H1 (cell line): ENCODE measurements at regions not wholly inside any gene's neighbourhood (a gene's known extent, or its start where the extent isn't known, plus 50 kb on each side); places are given as distances from the start of the nearest gene placed in this dataset.
"Not testable (repeated sequence)": the region's sequence is repeated elsewhere in the genome, so short reads cannot be mapped to it uniquely, and the experiment has no call there.

Experiments
- CTCF ChIA-PET: fragments of 300-600 bp; sonication (Branson Sonifier 250); formaldehyde crosslinking; loops from one replicate; lab custom pipeline; 2021; ENCODE audit not compliant: partially characterized antibody; lab: Charles Lee
- POLR2A ChIA-PET: fragments of 300-600 bp; sonication (Branson Sonifier 250); formaldehyde crosslinking; loops from one replicate; lab custom pipeline; 2021; ENCODE audit warnings: inconsistent platforms; ENCODE audit not compliant: partially characterized antibody; lab: Charles Lee
- DNase-seq, 2 experiments: peaks; one replicate each; pipeline versions ENCODE4 v3.0.0 to v3.0.0-alpha.2; 2010 to 2022; ENCODE audit warnings: low spot score in 2 of 2, low read depth in 1 of 2, mixed read lengths in 1 of 2
- FAIRE-seq: peaks from 2 replicates; lab custom pipeline; 2011; peaks lifted over from hg19 to GRCh38; lab: Jason Lieb, UNC
- H2AFZ ChIP-seq: 2 replicates; pipeline ENCODE4 v1.8.1; 2012; ENCODE audit warnings: low read length, inconsistent platforms
- H2AK5ac ChIP-seq: 2 replicates; pipeline ENCODE4 v1.6.1; 2013; ENCODE audit warnings: low read depth, low read length
- H2BK120ac ChIP-seq: replicated peaks from 2 replicates; pipeline ENCODE3; 2013; ENCODE audit warnings: low read depth, low read length, inconsistent platforms
- H2BK12ac ChIP-seq: 2 replicates; pipeline ENCODE4 v1.6.1; 2013; ENCODE audit warnings: low read depth, low read length
- H2BK15ac ChIP-seq: 2 replicates; pipeline ENCODE4 v1.6.1; 2013; ENCODE audit warnings: low read length
- H2BK20ac ChIP-seq: 2 replicates; pipeline ENCODE4 v1.6.1; 2013; ENCODE audit warnings: low read length
- H2BK5ac ChIP-seq: 2 replicates; pipeline ENCODE4 v1.6.1; 2013; ENCODE audit warnings: low read depth, low read length
- H3K14ac ChIP-seq: 2 replicates; pipeline ENCODE4 v1.6.1; 2013; ENCODE audit warnings: inconsistent platforms; ENCODE audit not compliant: insufficient read length
- H3K18ac ChIP-seq: 2 replicates; pipeline ENCODE4 v1.6.1; 2013; ENCODE audit warnings: low read length; ENCODE audit errors: extremely low read depth
- H3K23ac ChIP-seq: 2 replicates; pipeline ENCODE4 v1.6.1; 2013; ENCODE audit warnings: inconsistent platforms; ENCODE audit not compliant: insufficient read length
- H3K23me2 ChIP-seq: 2 replicates; pipeline ENCODE4 v1.6.1; 2013; ENCODE audit warnings: low read depth, low read length
- H3K27ac ChIP-seq: 2 replicates; pipeline ENCODE4 v1.6.1; 2011; ENCODE audit warnings: low read depth, low read length, inconsistent platforms
- H3K27me3 ChIP-seq, 4 experiments: replicated peaks in 1 of 4; 1 replicate in 1 of 4; 2 replicates in 3 of 4; pipeline versions ENCODE4 v1.6.1 to v1.8.1; 2011 to 2013; ENCODE audit warnings: low read length in 3 of 4, mild to moderate bottlenecking in 3 of 4, inconsistent platforms in 2 of 4, mixed read lengths in 2 of 4, moderate library complexity in 1 of 4; ENCODE audit not compliant: control insufficient read depth in 3 of 4, insufficient read depth in 3 of 4; ENCODE audit errors: extremely low read depth in 1 of 4
- H3K36me3 ChIP-seq, 4 experiments: 2 replicates each; pipeline versions ENCODE4 v1.6.1 to v1.8.1; 2011 to 2013; ENCODE audit warnings: mild to moderate bottlenecking in 4 of 4, low read length in 3 of 4, moderate library complexity in 2 of 4, control low read depth in 1 of 4, inconsistent platforms in 1 of 4; ENCODE audit not compliant: insufficient read depth in 4 of 4, control insufficient read depth in 2 of 4
- H3K4ac ChIP-seq: replicated peaks from 2 replicates; pipeline ENCODE3; 2013; ENCODE audit warnings: low read length, low read depth, mixed read lengths, inconsistent platforms; ENCODE audit not compliant: insufficient read length
- H3K4me1 ChIP-seq, 4 experiments: replicated peaks in 1 of 4; 1 replicate in 1 of 4; 2 replicates in 3 of 4; pipeline versions ENCODE4 v1.6.1 to v1.8.1; 2011 to 2013; ENCODE audit warnings: low read length in 3 of 4, inconsistent platforms in 2 of 4, mixed read lengths in 1 of 4; ENCODE audit not compliant: insufficient read depth in 4 of 4, control insufficient read depth in 3 of 4
- H3K4me2 ChIP-seq, 2 experiments: 2 replicates each; pipeline versions ENCODE4 v1.6.1 to v1.8.1; 2011 to 2013; ENCODE audit warnings: low read depth in 2 of 2, low read length in 2 of 2, control low read depth in 1 of 2, inconsistent platforms in 1 of 2, mild to moderate bottlenecking in 1 of 2; ENCODE audit not compliant: insufficient read depth in 1 of 2
- H3K4me3 ChIP-seq, 4 experiments: fragments of 200-600, 300-600 bp in 1 of 4; sonication (generic), shearing (Covaris generic), sonication (Bioruptor Twin) in 1 of 4; 2 replicates each; pipeline versions ENCODE4 v1.5.1 to v1.8.1; 2011 to 2016; ENCODE audit warnings: low read length in 4 of 4, low read depth in 3 of 4, control low read depth in 2 of 4, inconsistent platforms in 2 of 4, mild to moderate bottlenecking in 2 of 4, mixed read lengths in 1 of 4, moderate library complexity in 1 of 4; ENCODE audit not compliant: insufficient read depth in 2 of 4; ENCODE audit errors: extremely low read depth in 1 of 4
- H3K56ac ChIP-seq: replicated peaks from 2 replicates; pipeline ENCODE3; 2013; ENCODE audit warnings: low read depth, mild to moderate bottlenecking, mixed read lengths, low read length, inconsistent platforms; ENCODE audit not compliant: insufficient read length
- H3K79me1 ChIP-seq: 2 replicates; pipeline ENCODE4 v1.6.1; 2013; ENCODE audit warnings: low read depth, low read length, control low read depth
- H3K79me2 ChIP-seq, 2 experiments: 2 replicates each; pipeline versions ENCODE4 v1.6.1 to v1.8.1; 2012 to 2013; ENCODE audit warnings: low read length in 2 of 2, mild to moderate bottlenecking in 2 of 2, inconsistent platforms in 1 of 2; ENCODE audit not compliant: insufficient read depth in 2 of 2, control insufficient read depth in 1 of 2
- H3K9ac ChIP-seq, 4 experiments: replicated peaks in 1 of 4; 1 replicate in 1 of 4; 2 replicates in 3 of 4; pipeline versions ENCODE4 v1.6.1 to v1.8.1; 2011 to 2013; ENCODE audit warnings: low read depth in 3 of 4, low read length in 3 of 4, control low read depth in 2 of 4, mild to moderate bottlenecking in 2 of 4, moderate library complexity in 2 of 4, inconsistent platforms in 1 of 4; ENCODE audit errors: extremely low read depth in 1 of 4
- H3K9me3 ChIP-seq, 2 experiments: 2 replicates each; pipeline versions ENCODE4 v1.6.1 to v1.8.1; 2012 to 2013; ENCODE audit warnings: mild to moderate bottlenecking in 2 of 2, moderate library complexity in 2 of 2, control low read depth in 1 of 2, inconsistent platforms in 1 of 2, low read depth in 1 of 2, low read length in 1 of 2, mixed read lengths in 1 of 2; ENCODE audit not compliant: insufficient read depth in 2 of 2
- H4K20me1 ChIP-seq, 2 experiments: replicated peaks in 1 of 2; 2 replicates each; pipeline versions ENCODE3 to v1.8.1; 2011 to 2013; ENCODE audit warnings: inconsistent platforms in 2 of 2, low read length in 2 of 2, mild to moderate bottlenecking in 1 of 2; ENCODE audit not compliant: insufficient read depth in 2 of 2, control insufficient read depth in 1 of 2
- H4K5ac ChIP-seq: 2 replicates; pipeline ENCODE4 v1.6.1; 2013; ENCODE audit warnings: low read length, low read depth, mixed read lengths, inconsistent platforms; ENCODE audit not compliant: insufficient read length
- H4K8ac ChIP-seq: 2 replicates; pipeline ENCODE4 v1.8.0; 2013; ENCODE audit warnings: mild to moderate bottlenecking, moderate library complexity, low read length, inconsistent platforms; ENCODE audit not compliant: insufficient read depth; ENCODE audit errors: extremely low read depth
- H4K91ac ChIP-seq: replicated peaks from 2 replicates; pipeline ENCODE3; 2013; ENCODE audit warnings: low read length, mixed read lengths, inconsistent platforms; ENCODE audit not compliant: insufficient read length
- ASH2L ChIP-seq: fragments of 200-600, 300-600 bp; sonication (generic); IDR thresholded peaks from one replicate; pipeline ENCODE4 v1.7.1; 2017; ENCODE audit warnings: low read length
- CTBP2 ChIP-seq: IDR thresholded peaks from 2 replicates; pipeline ENCODE4 v1.7.0; 2011; ENCODE audit warnings: borderline replicate concordance, mild to moderate bottlenecking, moderate library complexity, mixed read lengths, low read length; ENCODE audit not compliant: insufficient read depth, insufficient read length
- EGR1 ChIP-seq: IDR thresholded peaks from 2 replicates; pipeline ENCODE4 v1.6.1; 2011; ENCODE audit warnings: low read depth, low read length, borderline replicate concordance
- RAD21 ChIP-seq, 2 experiments: IDR thresholded peaks in 1 of 2; conservative IDR thresholded peaks in 1 of 2; 2 replicates each; pipeline ENCODE4 v1.6.1; 2011; ENCODE audit warnings: low read depth in 2 of 2, low read length in 2 of 2, improper control_type of control experiment in 1 of 2, inconsistent platforms in 1 of 2, mild to moderate bottlenecking in 1 of 2, moderate library complexity in 1 of 2
- RBBP5 ChIP-seq: IDR thresholded peaks from 2 replicates; pipeline ENCODE4 v1.7.1; 2012; ENCODE audit warnings: low read depth, mild to moderate bottlenecking, inconsistent platforms, low read length, moderate library complexity, borderline replicate concordance
- YY1 ChIP-seq: IDR thresholded peaks from 2 replicates; pipeline ENCODE4 v1.6.1; 2011; ENCODE audit warnings: low read depth, mild to moderate bottlenecking, low read length
- WGBS, 2 experiments: shearing (Covaris generic) in 1 of 2; methylation state at CpG; one replicate each; pipeline versions ENCODE4 v1.1.6 to v1.1.7; 2013 to 2015; ENCODE audit warnings: low lambda C conversion rate in 2 of 2, mixed read lengths in 2 of 2, inconsistent platforms in 1 of 2, low coverage in 1 of 2, missing lambda C conversion rate in 1 of 2; ENCODE audit not compliant: insufficient replicate concordance in 2 of 2, insufficient coverage in 1 of 2, insufficient read length in 1 of 2; ENCODE audit errors: extremely low coverage in 1 of 2, missing lambda C conversion rate in 1 of 2; 5-methylcytosine and 5-hydroxymethylcytosine counted together
- TF ChIP-seq, protein P1 (sequence below): IDR thresholded peaks from 2 replicates; pipeline ENCODE4 v1.6.1; 2012; ENCODE audit warnings: inconsistent platforms
- TF ChIP-seq, protein P2 (sequence below), 3 experiments: IDR thresholded peaks; 1 replicate in 2 of 3; 2 replicates in 1 of 3; pipeline versions ENCODE4 v1.5.1 to v1.6.1; 2011; ENCODE audit warnings: low read length in 3 of 3, mild to moderate bottlenecking in 3 of 3, inconsistent platforms in 2 of 3, low read depth in 1 of 3, moderate library complexity in 1 of 3; ENCODE audit not compliant: insufficient read depth in 1 of 3; ENCODE audit errors: control extremely low read depth in 1 of 3

DNA sequence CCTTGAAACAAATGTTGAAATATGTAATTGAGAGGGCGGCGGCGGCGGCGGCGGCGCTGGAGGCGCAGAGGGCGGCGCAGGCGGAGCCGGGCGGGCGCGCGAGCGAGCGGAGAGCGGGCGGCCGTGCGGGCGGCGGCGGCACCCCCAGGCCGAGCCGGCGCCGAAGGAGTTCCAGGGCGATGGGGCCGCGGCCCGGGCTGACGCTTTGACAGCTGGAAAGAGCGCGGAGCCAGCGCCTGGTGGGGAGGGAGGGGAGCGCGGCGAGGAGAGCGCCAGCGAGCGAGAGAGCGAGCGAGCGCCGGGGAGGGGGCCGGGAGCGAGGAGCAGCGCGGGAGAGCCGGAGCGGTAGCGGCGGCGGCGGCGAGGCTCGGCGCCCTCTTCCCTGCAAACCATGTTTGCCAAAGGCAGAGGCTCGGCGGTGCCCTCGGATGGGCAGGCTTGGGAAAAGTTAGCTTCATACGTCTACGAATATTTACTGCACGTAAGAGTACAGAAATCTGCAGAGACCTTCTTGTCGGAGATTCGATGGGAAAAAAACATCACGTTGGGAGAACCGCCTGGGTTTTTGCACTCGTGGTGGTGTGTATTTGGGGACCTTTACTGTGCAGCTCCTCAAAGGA is 116.8 kb upstream of the CDK13 start:
- not testable (repeated sequence) for H3K79me1 ChIP-seq, H2BK15ac ChIP-seq, H3K23ac ChIP-seq, H3K4ac ChIP-seq, H2BK5ac ChIP-seq, H4K20me1 ChIP-seq, H4K5ac ChIP-seq, H3K14ac ChIP-seq, H2BK120ac ChIP-seq, H3K18ac ChIP-seq, H3K36me3 ChIP-seq, H2BK20ac ChIP-seq, H2AK5ac ChIP-seq, H3K4me1 ChIP-seq, H3K9me3 ChIP-seq, H4K91ac ChIP-seq, H3K23me2 ChIP-seq, H4K8ac ChIP-seq, H2BK12ac ChIP-seq, H3K79me2 ChIP-seq, FAIRE-seq, H3K56ac ChIP-seq, H3K27ac ChIP-seq
- H3K4me2 ChIP-seq, result peak overlapping the region; percentile 67 to 76
- ChIA-PET POLR2A (interaction anchor here (0.6 kb wide), 1 partner anchor 322 kb away, joined by 3 read pairs; no protein-coding TSS in a partner anchor), CTCF (interaction anchor here (0.8 kb wide), 1 partner anchor 63 kb away, joined by 3 read pairs; no protein-coding TSS in a partner anchor)
- H3K4me3 ChIP-seq, result peak overlapping the region; percentile 63 to 73 (median 68)
- H3K27me3 ChIP-seq, result peaks cover 5 to 36% (median 14%) of the 10 kb centered on the region in 4 experiments
- peak in 1 of 2 experiments; percentile 77 for DNase-seq
- H3K9ac ChIP-seq, result peak overlapping the region in 1 of 4 experiments; percentile 42; a peak in 1 of 7 replicates
- H2AFZ ChIP-seq, result peak overlapping the region; percentile 90
- 1% methylated on average over 64 of the region's 71 CpGs; no CpG with 5 or more reads in 1 of the 2 experiments for WGBS, 2 experiments
- peak; percentile 94; the same call in 1 of the 2 replicates for TF ChIP-seq RBBP5
- TF ChIP-seq ASH2L, result peak; percentile 90
- TF ChIP-seq, protein P1, sequence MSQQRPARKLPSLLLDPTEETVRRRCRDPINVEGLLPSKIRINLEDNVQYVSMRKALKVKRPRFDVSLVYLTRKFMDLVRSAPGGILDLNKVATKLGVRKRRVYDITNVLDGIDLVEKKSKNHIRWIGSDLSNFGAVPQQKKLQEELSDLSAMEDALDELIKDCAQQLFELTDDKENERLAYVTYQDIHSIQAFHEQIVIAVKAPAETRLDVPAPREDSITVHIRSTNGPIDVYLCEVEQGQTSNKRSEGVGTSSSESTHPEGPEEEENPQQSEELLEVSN, result peak; percentile 29; the same call in 1 of the 2 replicates
- peak; percentile 45 for TF ChIP-seq CTBP2
- peak in 1 of 2 experiments; percentile 20; a peak in 1 of 4 replicates for TF ChIP-seq RAD21 (IDR thresholded peaks at IDR 0.05 in 1 of 2, conservative IDR thresholded peaks at IDR 0.05 in 1 of 2; ENCODE audit: low read depth in 2 of 2, low read length in 2 of 2)
- TF ChIP-seq EGR1, result peak; percentile 52
- TF ChIP-seq, protein P2, sequence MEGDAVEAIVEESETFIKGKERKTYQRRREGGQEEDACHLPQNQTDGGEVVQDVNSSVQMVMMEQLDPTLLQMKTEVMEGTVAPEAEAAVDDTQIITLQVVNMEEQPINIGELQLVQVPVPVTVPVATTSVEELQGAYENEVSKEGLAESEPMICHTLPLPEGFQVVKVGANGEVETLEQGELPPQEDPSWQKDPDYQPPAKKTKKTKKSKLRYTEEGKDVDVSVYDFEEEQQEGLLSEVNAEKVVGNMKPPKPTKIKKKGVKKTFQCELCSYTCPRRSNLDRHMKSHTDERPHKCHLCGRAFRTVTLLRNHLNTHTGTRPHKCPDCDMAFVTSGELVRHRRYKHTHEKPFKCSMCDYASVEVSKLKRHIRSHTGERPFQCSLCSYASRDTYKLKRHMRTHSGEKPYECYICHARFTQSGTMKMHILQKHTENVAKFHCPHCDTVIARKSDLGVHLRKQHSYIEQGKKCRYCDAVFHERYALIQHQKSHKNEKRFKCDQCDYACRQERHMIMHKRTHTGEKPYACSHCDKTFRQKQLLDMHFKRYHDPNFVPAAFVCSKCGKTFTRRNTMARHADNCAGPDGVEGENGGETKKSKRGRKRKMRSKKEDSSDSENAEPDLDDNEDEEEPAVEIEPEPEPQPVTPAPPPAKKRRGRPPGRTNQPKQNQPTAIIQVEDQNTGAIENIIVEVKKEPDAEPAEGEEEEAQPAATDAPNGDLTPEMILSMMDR (IDR thresholded peaks at IDR 0.05; ENCODE audit: control extremely low read depth in 1 of 3, insufficient read depth in 1 of 3, low read depth in 1 of 3, low read length in 3 of 3), result peak in 1 of 3 experiments; percentile 5; a peak in 1 of 4 replicates
- peak; percentile 56; the same call in 1 of the 2 replicates for TF ChIP-seq YY1
